ENCODE measurements at regions not wholly inside any gene's neighbourhood (a gene's known extent, or its start where the extent isn't known, plus 50 kb on each side); places are given as distances from the start of the nearest gene placed in this dataset.
"Not testable (repeated sequence)": the region's sequence is repeated elsewhere in the genome, so short reads cannot be mapped to it uniquely, and the experiment has no call there.

DNA sequence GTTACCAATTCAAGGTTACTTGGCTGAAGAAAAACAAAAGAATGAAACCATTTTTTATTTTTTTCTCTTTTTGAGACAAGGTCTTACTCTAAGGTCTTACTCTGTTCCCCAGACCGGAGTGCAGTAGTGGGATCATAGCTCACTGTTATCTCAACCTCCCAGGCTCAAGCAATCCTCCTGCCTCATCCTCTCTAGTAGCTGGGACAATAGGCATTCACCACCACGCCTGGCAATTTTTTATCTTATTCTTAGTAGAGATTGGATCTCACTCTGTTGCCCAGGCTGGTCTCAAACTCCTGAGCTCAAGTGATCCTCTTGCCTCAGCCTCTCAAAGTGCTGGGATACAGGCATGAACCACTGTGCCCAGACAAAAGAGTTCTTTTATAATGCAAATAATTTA, 3732.0 kb upstream of the OR11H1 start:
- H3K4me3 ChIP-seq (ENCODE audit: low read depth, low read length, poor library complexity, severe bottlenecking); H3K9me3 ChIP-seq (ENCODE audit: low read depth, low read length, poor library complexity, severe bottlenecking); H3K4me1 ChIP-seq (ENCODE audit: insufficient read depth, low read length, poor library complexity, severe bottlenecking); H3K27me3 ChIP-seq (replicated peaks; ENCODE audit: insufficient read depth, low read depth, low read length, poor library complexity); BruUV-seq (replicated peaks); H3K36me3 ChIP-seq (ENCODE audit: insufficient read depth, low read length, poor library complexity, severe bottlenecking); H3K27ac ChIP-seq (ENCODE audit: low read depth, low read length, poor library complexity, severe bottlenecking); CTCF ChIA-PET; POLR2A ChIA-PET (ENCODE audit: low non-redundant PET); DNase-seq (ENCODE audit: low spot score); intact Hi-C loops (cut with micrococcal nuclease; ENCODE audit: unreplicated experiment): not testable (repeated sequence)

GRCh38 chr22:11815481-11815880, 3712.5 kb upstream of the OR11H1 start:
- POLR2A ChIA-PET (ENCODE audit: low non-redundant PET); H3K4me1 ChIP-seq (ENCODE audit: insufficient read depth, low read length, poor library complexity, severe bottlenecking); CTCF ChIA-PET; intact Hi-C loops (cut with micrococcal nuclease; ENCODE audit: unreplicated experiment); H3K27me3 ChIP-seq (replicated peaks; ENCODE audit: insufficient read depth, low read depth, low read length, poor library complexity); DNase-seq (ENCODE audit: low spot score); H3K4me3 ChIP-seq (ENCODE audit: low read depth, low read length, poor library complexity, severe bottlenecking); H3K9me3 ChIP-seq (ENCODE audit: low read depth, low read length, poor library complexity, severe bottlenecking); H3K27ac ChIP-seq (ENCODE audit: low read depth, low read length, poor library complexity, severe bottlenecking); BruUV-seq (replicated peaks); H3K36me3 ChIP-seq (ENCODE audit: insufficient read depth, low read length, poor library complexity, severe bottlenecking): not testable (repeated sequence)

DNA sequence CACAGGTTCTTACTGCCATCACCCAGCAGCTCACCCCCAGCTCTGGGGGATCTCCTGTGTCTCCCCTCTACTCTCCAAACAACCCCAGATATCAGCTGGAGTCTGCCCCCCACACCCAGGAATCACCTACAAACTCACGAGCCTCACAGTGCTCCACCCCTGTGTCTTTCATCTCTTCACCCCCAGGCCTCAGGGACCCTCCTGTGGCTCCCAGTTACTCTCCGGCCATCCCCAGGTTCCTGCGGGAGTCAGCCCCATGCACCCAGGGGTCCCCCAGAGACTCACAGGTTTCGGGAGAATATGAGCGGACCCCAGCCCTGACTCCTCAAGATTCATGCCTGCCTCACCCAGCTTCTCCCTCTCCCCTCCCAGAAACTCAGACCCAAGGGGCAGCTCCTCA, 3709.1 kb upstream of the OR11H1 start:
- DNase-seq (ENCODE audit: low spot score); H3K4me1 ChIP-seq (ENCODE audit: insufficient read depth, low read length, poor library complexity, severe bottlenecking); H3K9me3 ChIP-seq (ENCODE audit: low read depth, low read length, poor library complexity, severe bottlenecking); POLR2A ChIA-PET (ENCODE audit: low non-redundant PET); CTCF ChIA-PET; intact Hi-C loops (cut with micrococcal nuclease; ENCODE audit: unreplicated experiment); H3K36me3 ChIP-seq (ENCODE audit: insufficient read depth, low read length, poor library complexity, severe bottlenecking); H3K27ac ChIP-seq (ENCODE audit: low read depth, low read length, poor library complexity, severe bottlenecking); BruUV-seq (replicated peaks); H3K4me3 ChIP-seq (ENCODE audit: low read depth, low read length, poor library complexity, severe bottlenecking); H3K27me3 ChIP-seq (replicated peaks; ENCODE audit: insufficient read depth, low read depth, low read length, poor library complexity): not testable (repeated sequence)

- CTCF ChIA-PET; H3K36me3 ChIP-seq (ENCODE audit: insufficient read depth, low read length, poor library complexity, severe bottlenecking); intact Hi-C loops (cut with micrococcal nuclease; ENCODE audit: unreplicated experiment); BruUV-seq (replicated peaks); H3K27me3 ChIP-seq (replicated peaks; ENCODE audit: insufficient read depth, low read depth, low read length, poor library complexity); H3K27ac ChIP-seq (ENCODE audit: low read depth, low read length, poor library complexity, severe bottlenecking); H3K4me1 ChIP-seq (ENCODE audit: insufficient read depth, low read length, poor library complexity, severe bottlenecking); H3K4me3 ChIP-seq (ENCODE audit: low read depth, low read length, poor library complexity, severe bottlenecking); POLR2A ChIA-PET (ENCODE audit: low non-redundant PET); H3K9me3 ChIP-seq (ENCODE audit: low read depth, low read length, poor library complexity, severe bottlenecking); DNase-seq (ENCODE audit: low spot score): not testable (repeated sequence)
These were observed 3705.7 kb upstream of the OR11H1 start for GRCh38 chr22:11822326-11822725.

- H3K4me3 ChIP-seq (ENCODE audit: low read depth, low read length, poor library complexity, severe bottlenecking); BruUV-seq (replicated peaks); H3K36me3 ChIP-seq (ENCODE audit: insufficient read depth, low read length, poor library complexity, severe bottlenecking); DNase-seq (ENCODE audit: low spot score); H3K9me3 ChIP-seq (ENCODE audit: low read depth, low read length, poor library complexity, severe bottlenecking); CTCF ChIA-PET; H3K27ac ChIP-seq (ENCODE audit: low read depth, low read length, poor library complexity, severe bottlenecking); intact Hi-C loops (cut with micrococcal nuclease; ENCODE audit: unreplicated experiment); H3K27me3 ChIP-seq (replicated peaks; ENCODE audit: insufficient read depth, low read depth, low read length, poor library complexity); H3K4me1 ChIP-seq (ENCODE audit: insufficient read depth, low read length, poor library complexity, severe bottlenecking); POLR2A ChIA-PET (ENCODE audit: low non-redundant PET): not testable (repeated sequence)
These were observed 3703.0 kb upstream of the OR11H1 start for GRCh38 chr22:11825009-11825408.

- POLR2A ChIA-PET (ENCODE audit: low non-redundant PET); BruUV-seq (replicated peaks); DNase-seq (ENCODE audit: low spot score); CTCF ChIA-PET; H3K4me1 ChIP-seq (ENCODE audit: insufficient read depth, low read length, poor library complexity, severe bottlenecking); H3K27me3 ChIP-seq (replicated peaks; ENCODE audit: insufficient read depth, low read depth, low read length, poor library complexity); H3K4me3 ChIP-seq (ENCODE audit: low read depth, low read length, poor library complexity, severe bottlenecking); H3K36me3 ChIP-seq (ENCODE audit: insufficient read depth, low read length, poor library complexity, severe bottlenecking); intact Hi-C loops (cut with micrococcal nuclease; ENCODE audit: unreplicated experiment); H3K27ac ChIP-seq (ENCODE audit: low read depth, low read length, poor library complexity, severe bottlenecking); H3K9me3 ChIP-seq (ENCODE audit: low read depth, low read length, poor library complexity, severe bottlenecking): not testable (repeated sequence)
These were observed 3702.0 kb upstream of the OR11H1 start for GRCh38 chr22:11826000-11826399.

DNA sequence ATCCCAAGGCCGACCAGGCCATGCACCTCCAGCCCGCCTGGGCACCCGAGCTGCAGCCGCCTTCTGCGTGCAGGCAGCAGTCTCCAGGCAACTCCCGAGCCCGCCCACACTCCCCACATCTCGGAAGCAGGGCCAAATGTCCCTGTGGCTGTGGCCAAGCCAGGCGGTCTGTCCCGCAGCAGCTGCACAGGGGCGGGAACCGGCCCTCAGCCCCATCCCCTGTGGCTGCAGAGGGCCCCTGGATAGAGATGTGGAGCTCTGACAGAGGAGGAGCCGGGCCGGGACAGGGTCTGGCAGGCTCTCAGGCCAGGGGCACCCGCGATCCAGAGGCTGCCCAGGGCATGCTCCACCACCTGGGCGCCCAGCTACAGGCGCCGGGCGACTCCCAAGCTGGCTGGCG, 3698.6 kb upstream of the OR11H1 start:
- intact Hi-C loops (cut with micrococcal nuclease; ENCODE audit: unreplicated experiment); H3K36me3 ChIP-seq (ENCODE audit: insufficient read depth, low read length, poor library complexity, severe bottlenecking); H3K9me3 ChIP-seq (ENCODE audit: low read depth, low read length, poor library complexity, severe bottlenecking); H3K4me3 ChIP-seq (ENCODE audit: low read depth, low read length, poor library complexity, severe bottlenecking); CTCF ChIA-PET; H3K27ac ChIP-seq (ENCODE audit: low read depth, low read length, poor library complexity, severe bottlenecking); BruUV-seq (replicated peaks); H3K27me3 ChIP-seq (replicated peaks; ENCODE audit: insufficient read depth, low read depth, low read length, poor library complexity); POLR2A ChIA-PET (ENCODE audit: low non-redundant PET); H3K4me1 ChIP-seq (ENCODE audit: insufficient read depth, low read length, poor library complexity, severe bottlenecking): not testable (repeated sequence)
- DNase-seq (ENCODE audit: low spot score), result peak; percentile 0

All from A673 (cell line).